ENCODE measurements at regions not wholly inside any gene's neighbourhood (a gene's known extent, or its start where the extent isn't known, plus 50 kb on each side); places are given as distances from the start of the nearest gene placed in this dataset.
A peak's percentile ranks its signal among the peaks of the same experiment; 100 is the strongest.

DNA sequence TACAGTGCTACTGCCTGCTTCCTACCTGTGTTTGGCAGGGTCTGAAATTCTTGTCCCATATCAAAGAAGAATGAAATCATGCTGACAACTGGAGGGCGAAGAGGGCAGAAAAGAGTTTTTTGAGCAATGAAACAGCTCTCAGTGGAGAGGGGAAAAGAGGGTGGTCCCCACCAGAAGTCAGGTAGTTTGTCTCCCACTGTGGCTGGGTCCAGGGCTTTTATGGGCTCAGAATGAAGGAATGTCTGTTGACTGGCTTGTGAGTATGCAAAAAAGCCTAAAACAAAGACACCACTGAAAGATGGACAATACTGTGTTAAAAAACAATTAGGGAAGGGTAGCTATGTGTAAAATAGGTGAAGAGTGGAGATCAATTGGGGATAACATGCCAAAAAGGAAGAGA lies 115.0 kb downstream of the ADAM29 start:
- Histone ChIP-seq H3K27ac (ENCODE audit: poor library complexity, severe bottlenecking) (no peak overlapping the region), H3K9me3 (ENCODE audit: severe bottlenecking) (no peaks in the 10 kb centered on the region), H3K36me3 (ENCODE audit: low read depth) (no peaks in the 10 kb centered on the region), H3K4me1 (ENCODE audit: insufficient read depth, poor library complexity, severe bottlenecking) (no peaks in the 10 kb centered on the region), H3K4me3 (ENCODE audit: severe bottlenecking) (no peak overlapping the region), H3K27me3 (ENCODE audit: insufficient read depth, poor library complexity, severe bottlenecking) (no peaks in the 10 kb centered on the region)
- TF ChIP-seq, protein P1, sequence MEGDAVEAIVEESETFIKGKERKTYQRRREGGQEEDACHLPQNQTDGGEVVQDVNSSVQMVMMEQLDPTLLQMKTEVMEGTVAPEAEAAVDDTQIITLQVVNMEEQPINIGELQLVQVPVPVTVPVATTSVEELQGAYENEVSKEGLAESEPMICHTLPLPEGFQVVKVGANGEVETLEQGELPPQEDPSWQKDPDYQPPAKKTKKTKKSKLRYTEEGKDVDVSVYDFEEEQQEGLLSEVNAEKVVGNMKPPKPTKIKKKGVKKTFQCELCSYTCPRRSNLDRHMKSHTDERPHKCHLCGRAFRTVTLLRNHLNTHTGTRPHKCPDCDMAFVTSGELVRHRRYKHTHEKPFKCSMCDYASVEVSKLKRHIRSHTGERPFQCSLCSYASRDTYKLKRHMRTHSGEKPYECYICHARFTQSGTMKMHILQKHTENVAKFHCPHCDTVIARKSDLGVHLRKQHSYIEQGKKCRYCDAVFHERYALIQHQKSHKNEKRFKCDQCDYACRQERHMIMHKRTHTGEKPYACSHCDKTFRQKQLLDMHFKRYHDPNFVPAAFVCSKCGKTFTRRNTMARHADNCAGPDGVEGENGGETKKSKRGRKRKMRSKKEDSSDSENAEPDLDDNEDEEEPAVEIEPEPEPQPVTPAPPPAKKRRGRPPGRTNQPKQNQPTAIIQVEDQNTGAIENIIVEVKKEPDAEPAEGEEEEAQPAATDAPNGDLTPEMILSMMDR (IDR thresholded peaks at IDR 0.05; ENCODE audit: poor library complexity, severe bottlenecking), result no peak
- no peak for DNase-seq (ENCODE audit: low spot score)
- no peak for ATAC-seq (ENCODE audit: low read depth)

DNA sequence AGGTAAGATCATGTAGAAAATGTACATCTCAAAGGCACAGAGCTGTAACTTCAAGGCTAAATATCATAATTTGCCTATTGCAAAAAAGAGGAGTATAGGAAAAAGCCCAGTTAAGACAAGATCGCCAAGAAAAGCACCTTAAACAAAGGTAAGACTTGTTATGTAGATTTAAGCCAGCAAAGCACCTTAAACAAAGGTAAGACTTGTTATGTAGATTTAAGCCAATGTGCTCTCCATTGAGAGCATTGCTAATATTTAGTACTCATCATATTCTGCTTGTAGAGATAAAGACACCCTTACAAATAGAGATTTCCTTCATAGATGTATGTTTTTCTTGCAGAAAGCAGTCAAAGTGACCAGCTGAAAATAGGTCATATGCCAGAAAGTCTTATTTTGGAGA lies 115.8 kb downstream of the ADAM29 start:
- Histone ChIP-seq H3K27ac (ENCODE audit: poor library complexity, severe bottlenecking) (no peak overlapping the region), H3K36me3 (ENCODE audit: low read depth) (no peaks in the 10 kb centered on the region), H3K27me3 (ENCODE audit: insufficient read depth, poor library complexity, severe bottlenecking) (no peaks in the 10 kb centered on the region), H3K4me1 (ENCODE audit: insufficient read depth, poor library complexity, severe bottlenecking) (no peaks in the 10 kb centered on the region), H3K9me3 (ENCODE audit: severe bottlenecking) (no peaks in the 10 kb centered on the region), H3K4me3 (ENCODE audit: severe bottlenecking) (no peak overlapping the region)
- no peak for DNase-seq (ENCODE audit: low spot score)
- no peak for ATAC-seq (ENCODE audit: low read depth)
- TF ChIP-seq, protein P1 (IDR thresholded peaks at IDR 0.05; ENCODE audit: poor library complexity, severe bottlenecking), result no peak

DNA sequence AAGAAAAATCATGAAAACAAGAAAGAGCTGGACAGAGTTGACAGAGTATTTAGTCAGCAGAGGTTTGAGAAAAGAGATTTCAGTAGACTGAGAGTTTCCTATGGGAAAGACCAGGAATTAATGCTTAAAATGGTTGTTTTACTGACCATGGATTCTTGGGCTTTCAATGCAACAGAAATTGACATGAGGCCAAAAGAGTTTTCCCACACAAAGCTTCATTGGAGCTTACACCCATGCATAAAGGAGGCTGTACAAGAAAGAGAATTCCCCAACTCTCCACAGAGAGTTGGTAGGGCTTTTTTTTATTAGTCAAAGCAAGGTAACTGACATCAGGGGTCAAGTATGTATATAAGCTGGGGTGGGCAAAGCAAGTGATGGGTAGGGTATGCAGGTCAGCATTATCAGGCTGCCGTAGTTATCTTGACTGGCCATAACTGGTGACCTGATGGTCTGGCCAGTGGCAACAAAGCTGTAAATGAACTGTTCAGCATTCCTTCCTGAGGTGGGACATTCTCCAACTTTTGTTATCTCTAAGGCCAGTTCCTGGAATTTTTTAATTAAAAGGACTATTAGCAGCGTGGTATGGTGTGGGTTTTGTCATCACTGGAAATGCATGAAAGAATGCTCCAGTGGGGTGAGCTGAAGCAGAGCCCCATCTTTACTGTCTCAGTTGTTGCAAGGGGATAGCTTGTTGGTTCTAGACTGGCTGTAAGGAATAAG lies 117.0 kb downstream of the ADAM29 start:
- no peaks in the 10 kb centered on the region for H3K27me3 ChIP-seq (ENCODE audit: insufficient read depth, poor library complexity, severe bottlenecking)
- no peak overlapping the region for H3K4me3 ChIP-seq (ENCODE audit: severe bottlenecking)
- H3K36me3 ChIP-seq (ENCODE audit: low read depth), result no peaks in the 10 kb centered on the region
- no peaks in the 10 kb centered on the region for H3K4me1 ChIP-seq (ENCODE audit: insufficient read depth, poor library complexity, severe bottlenecking)
- DNase-seq (ENCODE audit: low spot score) (no peak), ATAC-seq (ENCODE audit: low read depth) (no peak)
- TF ChIP-seq, protein P1 (IDR thresholded peaks at IDR 0.05; ENCODE audit: poor library complexity, severe bottlenecking), result no peak
- H3K9me3 ChIP-seq (ENCODE audit: severe bottlenecking), result no peaks in the 10 kb centered on the region
- H3K27ac ChIP-seq (ENCODE audit: poor library complexity, severe bottlenecking), result no peak overlapping the region

DNA sequence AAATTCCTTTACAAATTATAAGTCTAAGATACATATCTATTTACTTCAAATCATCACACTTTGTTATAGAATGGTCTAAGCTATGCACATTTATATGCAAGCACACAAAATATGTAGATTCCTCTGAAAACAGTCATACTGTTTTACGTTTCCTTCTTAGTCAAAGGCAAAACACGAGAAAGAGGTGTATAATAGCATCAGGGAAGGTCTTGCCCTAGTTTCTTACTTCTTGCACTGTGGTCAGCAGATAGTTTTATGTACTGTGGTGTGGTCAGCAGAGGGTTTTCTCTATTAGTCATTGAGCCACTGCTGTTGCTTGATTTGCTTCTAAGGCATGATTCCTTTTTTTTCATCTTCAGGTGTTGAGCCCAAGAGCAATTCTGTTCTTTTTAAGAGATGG lies 117.7 kb downstream of the ADAM29 start:
- TF ChIP-seq, protein P1 (IDR thresholded peaks at IDR 0.05; ENCODE audit: poor library complexity, severe bottlenecking), result no peak
- no peaks in the 10 kb centered on the region for H3K9me3 ChIP-seq (ENCODE audit: severe bottlenecking)
- peak overlapping the region; percentile 4 for H3K27ac ChIP-seq (ENCODE audit: poor library complexity, severe bottlenecking)
- DNase-seq (ENCODE audit: low spot score) (no peak), ATAC-seq (ENCODE audit: low read depth) (peak; percentile 90)
- no peaks in the 10 kb centered on the region for H3K36me3 ChIP-seq (ENCODE audit: low read depth)
- no peaks in the 10 kb centered on the region for H3K4me1 ChIP-seq (ENCODE audit: insufficient read depth, poor library complexity, severe bottlenecking)
- H3K27me3 ChIP-seq (ENCODE audit: insufficient read depth, poor library complexity, severe bottlenecking), result no peaks in the 10 kb centered on the region
- no peak overlapping the region for H3K4me3 ChIP-seq (ENCODE audit: severe bottlenecking)

DNA sequence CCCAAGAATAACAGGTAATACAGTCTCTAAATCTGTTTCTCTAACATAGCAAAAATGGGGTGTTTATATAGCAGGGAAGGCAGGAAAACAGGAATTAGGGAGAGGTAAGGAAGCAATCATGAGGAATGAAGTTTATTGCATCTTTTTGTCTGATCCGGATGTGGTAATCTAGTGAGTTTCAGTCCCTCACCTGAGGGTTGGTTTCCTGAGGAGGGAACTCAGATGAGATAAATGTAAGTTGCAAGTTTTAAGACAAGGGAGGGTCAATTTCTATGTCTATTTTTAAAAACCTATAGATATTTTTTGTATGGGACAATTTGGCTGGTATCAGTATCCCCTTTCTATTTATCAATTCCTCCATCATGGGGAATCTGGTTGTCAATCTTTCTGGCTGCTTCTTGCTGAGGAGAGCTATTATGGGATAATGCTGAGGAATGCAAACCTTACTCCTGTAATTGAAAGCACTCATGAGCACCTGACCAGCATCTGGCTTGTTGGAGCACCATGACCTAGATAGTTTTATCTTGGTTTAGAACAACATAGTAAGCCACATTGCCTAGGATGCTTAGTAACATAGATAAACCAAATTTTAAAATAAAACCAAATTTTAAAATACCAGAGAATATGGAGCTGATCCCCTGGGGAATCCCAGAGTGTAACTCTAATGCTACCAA lies 130.1 kb downstream of the ADAM29 start:
- Histone ChIP-seq H3K27ac (ENCODE audit: poor library complexity, severe bottlenecking) (no peak overlapping the region), H3K27me3 (ENCODE audit: insufficient read depth, poor library complexity, severe bottlenecking) (no peaks in the 10 kb centered on the region), H3K36me3 (ENCODE audit: low read depth) (no peaks in the 10 kb centered on the region), H3K4me1 (ENCODE audit: insufficient read depth, poor library complexity, severe bottlenecking) (no peaks in the 10 kb centered on the region), H3K4me3 (ENCODE audit: severe bottlenecking) (no peak overlapping the region), H3K9me3 (ENCODE audit: severe bottlenecking) (no peaks in the 10 kb centered on the region)
- no peak for ATAC-seq (ENCODE audit: low read depth)
- DNase-seq (ENCODE audit: low spot score), result no peak
- TF ChIP-seq, protein P1 (IDR thresholded peaks at IDR 0.05; ENCODE audit: poor library complexity, severe bottlenecking), result no peak

Measured in RWPE2 (cell line).